ENCODE measurements at regions not wholly inside any gene's neighbourhood (a gene's known extent, or its start where the extent isn't known, plus 50 kb on each side); places are given as distances from the start of the nearest gene placed in this dataset.

GRCh38 chr5:6087576-6087975 lies 290.8 kb downstream of the MED10 start:
- Histone ChIP-seq H3T11ph (ENCODE audit: low read length) (no peak overlapping the region), H4K20me1 (ENCODE audit: control insufficient read depth, insufficient read depth, insufficient read length) (no peaks in the 10 kb centered on the region), H2BK20ac (ENCODE audit: low read depth, low read length, poor library complexity, severe bottlenecking) (no peak overlapping the region), H3K4me2 (ENCODE audit: insufficient read depth, insufficient read length, low read length) (no peak overlapping the region), H2BK12ac (ENCODE audit: insufficient read length, low read depth, low read length) (no peak overlapping the region), H3K79me2 (ENCODE audit: insufficient read depth, low read length) (no peaks in the 10 kb centered on the region), H2BK120ac (ENCODE audit: low read depth, low read length, poor library complexity, severe bottlenecking) (no peak overlapping the region), H3K79me1 (ENCODE audit: insufficient read depth, low read depth, low read length, poor library complexity, severe bottlenecking) (no peaks in the 10 kb centered on the region), H2BK5ac (ENCODE audit: insufficient read length, low read length) (no peak overlapping the region), H3K27me3 (ENCODE audit: insufficient read depth, low read length) (no peaks in the 10 kb centered on the region), H3K4me1 (ENCODE audit: insufficient read depth, low read length) (peaks cover 4% of the 10 kb centered on the region; the same call in 1 of the 2 replicates), H3K27ac (ENCODE audit: insufficient read length, low read depth, low read length) (no peak overlapping the region), H3K56ac (ENCODE audit: insufficient read length, low read depth, low read length) (no peak overlapping the region), H2AFZ (ENCODE audit: low read length) (no peak overlapping the region), H3K4ac (ENCODE audit: low read depth, low read length) (no peak overlapping the region), H3K9ac (ENCODE audit: extremely low read depth, insufficient read length, low read length) (no peak overlapping the region), H3K9me3 (ENCODE audit: control insufficient read depth, low read depth, low read length) (no peaks in the 10 kb centered on the region), H2AK5ac (ENCODE audit: insufficient read length, low read length) (no peak overlapping the region), H4K91ac (ENCODE audit: insufficient read length, low read depth, low read length) (no peak overlapping the region), H3K14ac (ENCODE audit: insufficient read depth, low read length) (no peak overlapping the region), H2BK15ac (ENCODE audit: low read depth, low read length) (no peak overlapping the region), H3K18ac (ENCODE audit: insufficient read length, low read depth, low read length) (no peak overlapping the region), H3K23me2 (ENCODE audit: insufficient read length, low read depth, low read length, poor library complexity, severe bottlenecking) (no peaks in the 10 kb centered on the region), H4K5ac (ENCODE audit: insufficient read length, low read depth, low read length) (no peak overlapping the region), H4K8ac (replicated peaks; ENCODE audit: insufficient read length, low read depth, low read length) (no peak overlapping the region), H3K23ac (ENCODE audit: insufficient read length, low read depth, low read length) (no peak overlapping the region)
- H3K4me1 Mint-ChIP-seq: peaks cover 7 to 8% of the 10 kb centered on the region in 2 experiments; a peak in 3 of 4 replicates
- WGBS (ENCODE audit: extremely low coverage, insufficient read length, low lambda C conversion rate): no CpG with 5 or more reads among the region's 12 CpGs
- peaks cover 0 to 1% (median 0%) of the 10 kb centered on the region in 3 experiments; a peak in 1 of 7 replicates for H3K36me3 Mint-ChIP-seq (ENCODE audit: insufficient read depth in 1 of 3, low read depth in 3 of 3)
- no peak overlapping the region for H3K4me3 Mint-ChIP-seq
- TF ChIP-seq, protein P1, sequence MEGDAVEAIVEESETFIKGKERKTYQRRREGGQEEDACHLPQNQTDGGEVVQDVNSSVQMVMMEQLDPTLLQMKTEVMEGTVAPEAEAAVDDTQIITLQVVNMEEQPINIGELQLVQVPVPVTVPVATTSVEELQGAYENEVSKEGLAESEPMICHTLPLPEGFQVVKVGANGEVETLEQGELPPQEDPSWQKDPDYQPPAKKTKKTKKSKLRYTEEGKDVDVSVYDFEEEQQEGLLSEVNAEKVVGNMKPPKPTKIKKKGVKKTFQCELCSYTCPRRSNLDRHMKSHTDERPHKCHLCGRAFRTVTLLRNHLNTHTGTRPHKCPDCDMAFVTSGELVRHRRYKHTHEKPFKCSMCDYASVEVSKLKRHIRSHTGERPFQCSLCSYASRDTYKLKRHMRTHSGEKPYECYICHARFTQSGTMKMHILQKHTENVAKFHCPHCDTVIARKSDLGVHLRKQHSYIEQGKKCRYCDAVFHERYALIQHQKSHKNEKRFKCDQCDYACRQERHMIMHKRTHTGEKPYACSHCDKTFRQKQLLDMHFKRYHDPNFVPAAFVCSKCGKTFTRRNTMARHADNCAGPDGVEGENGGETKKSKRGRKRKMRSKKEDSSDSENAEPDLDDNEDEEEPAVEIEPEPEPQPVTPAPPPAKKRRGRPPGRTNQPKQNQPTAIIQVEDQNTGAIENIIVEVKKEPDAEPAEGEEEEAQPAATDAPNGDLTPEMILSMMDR (conservative IDR thresholded peaks at IDR 0.05): no peak
- H3K27me3 Mint-ChIP-seq (ENCODE audit: low read depth): no peaks in the 10 kb centered on the region; the same call in 1 of the 2 replicates
- DNase-seq: no peak
- H3K27ac Mint-ChIP-seq: no peak overlapping the region
- no peaks in the 10 kb centered on the region; a peak in 2 of 5 replicates for H3K9me3 Mint-ChIP-seq
